ENCODE measurements at regions not wholly inside any gene's neighbourhood (a gene's known extent, or its start where the extent isn't known, plus 50 kb on each side); places are given as distances from the start of the nearest gene placed in this dataset.
"Not testable (repeated sequence)": the region's sequence is repeated elsewhere in the genome, so short reads cannot be mapped to it uniquely, and the experiment has no call there.

GRCh38 chr1:219060798-219061197, 112.9 kb upstream of the LYPLAL1 start:
- Histone ChIP-seq H3K27me3 (no peaks in the 10 kb centered on the region), H3K36me3 (no peaks in the 10 kb centered on the region), H3K4me1 (no peaks in the 10 kb centered on the region), H3K27ac (no peak overlapping the region), H3K4me3 (no peak overlapping the region), H3K9me3 (peaks cover 0 to 3% (median 0%) of the 10 kb centered on the region in 4 donors)
- ATAC-seq (ENCODE audit: low FRiP score in 2 of 2) (no peak), DNase-seq (no peak)
- no peak for TF ChIP-seq CTCF (IDR thresholded peaks at IDR 0.05)
- TF ChIP-seq EP300 (IDR thresholded peaks at IDR 0.05) = no peak
- TF ChIP-seq POLR2A (IDR thresholded peaks at IDR 0.05) = no peak
- no peak for TF ChIP-seq POLR2AphosphoS5 (IDR thresholded peaks at IDR 0.05)
- WGBS, 2 donors = 83 to 91% methylated on average over 5 of the region's 5 CpGs

DNA sequence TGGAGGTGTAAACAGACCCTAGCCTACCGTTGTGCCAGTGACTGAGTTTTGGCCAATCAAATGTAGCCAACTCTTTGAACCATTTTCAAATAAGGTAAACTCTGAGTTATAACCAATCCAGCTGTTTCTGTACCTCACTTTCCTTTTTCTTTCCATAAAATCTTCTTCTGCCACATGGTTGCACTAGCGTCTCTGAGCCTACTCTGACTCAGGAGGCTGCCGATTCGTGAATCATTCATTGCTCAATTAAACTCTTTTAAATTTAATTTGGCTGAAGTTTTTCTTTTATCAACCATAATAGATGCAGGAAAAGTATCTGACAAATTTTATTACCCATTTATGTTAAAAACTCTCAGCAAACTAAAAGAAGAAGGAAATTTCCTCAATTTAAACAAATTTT, 111.5 kb upstream of the LYPLAL1 start:
- no peak for TF ChIP-seq POLR2A (IDR thresholded peaks at IDR 0.05)
- TF ChIP-seq POLR2AphosphoS5 (IDR thresholded peaks at IDR 0.05) = no peak
- no peak for TF ChIP-seq CTCF (IDR thresholded peaks at IDR 0.05)
- no peak for TF ChIP-seq EP300 (IDR thresholded peaks at IDR 0.05)
- Histone ChIP-seq H3K9me3 (no peaks in the 10 kb centered on the region), H3K27me3 (no peaks in the 10 kb centered on the region), H3K4me3 (no peak overlapping the region), H3K36me3 (no peaks in the 10 kb centered on the region), H3K4me1 (peaks cover 0 to 8% (median 4%) of the 10 kb centered on the region in 4 donors), H3K27ac (no peak overlapping the region)
- no peak for ATAC-seq (ENCODE audit: low FRiP score in 2 of 2)
- WGBS, 2 donors = 71 to 97% methylated on average over 4 of the region's 4 CpGs
- DNase-seq = no peak

DNA sequence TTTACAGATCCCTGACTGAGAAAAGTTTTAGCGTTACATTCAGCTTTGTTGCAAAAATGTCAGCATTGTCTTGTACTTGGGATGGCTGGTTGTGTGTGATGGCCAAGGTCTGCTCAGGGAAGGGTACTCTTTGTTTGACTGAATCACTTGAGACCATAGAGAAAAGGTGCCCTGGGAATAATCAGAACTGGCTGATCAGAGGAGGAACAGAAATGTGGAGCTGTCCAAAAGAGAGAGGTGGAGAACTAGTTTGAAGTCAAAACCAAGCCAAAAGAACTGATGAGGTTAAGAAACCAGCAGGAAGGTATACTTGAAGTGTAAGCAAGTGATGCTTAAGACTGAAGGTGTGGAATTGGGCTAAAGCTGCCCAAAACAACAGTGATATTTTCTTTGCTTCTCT, 107.6 kb upstream of the LYPLAL1 start:
- Histone ChIP-seq H3K36me3 (no peaks in the 10 kb centered on the region), H3K4me3 (no peak overlapping the region), H3K27me3 (no peaks in the 10 kb centered on the region), H3K27ac (peak overlapping the region in 1 of 4 donors; percentile 35), H3K9me3 (no peaks in the 10 kb centered on the region), H3K4me1 (peaks cover 0 to 9% (median 4%) of the 10 kb centered on the region in 4 donors)
- DNase-seq = no peak
- ATAC-seq (ENCODE audit: low FRiP score in 2 of 2) = no peak
- TF ChIP-seq POLR2AphosphoS5 (IDR thresholded peaks at IDR 0.05) = no peak
- no peak for TF ChIP-seq POLR2A (IDR thresholded peaks at IDR 0.05)
- no peak for TF ChIP-seq EP300 (IDR thresholded peaks at IDR 0.05)
- TF ChIP-seq CTCF (IDR thresholded peaks at IDR 0.05) = no peak
- WGBS, 2 donors = 94 to 100% methylated on average over 1 of the region's 1 CpG

- Histone ChIP-seq H3K27me3 (no peaks in the 10 kb centered on the region), H3K4me1 (peaks cover 0 to 9% (median 4%) of the 10 kb centered on the region in 4 donors), H3K36me3 (no peaks in the 10 kb centered on the region), H3K27ac (peak overlapping the region in 1 of 4 donors; percentile 35), H3K9me3 (no peaks in the 10 kb centered on the region), H3K4me3 (no peak overlapping the region)
- ATAC-seq (ENCODE audit: low FRiP score in 2 of 2) (peak; percentile 51 to 69), DNase-seq (no peak)
- WGBS, 2 donors = 60 to 64% methylated on average over 1 of the region's 1 CpG
- TF ChIP-seq CTCF (IDR thresholded peaks at IDR 0.05) (peak in 5 of 6 experiments; percentile 22 to 68 (median 57)), EP300 (IDR thresholded peaks at IDR 0.05) (no peak), POLR2AphosphoS5 (IDR thresholded peaks at IDR 0.05) (no peak), POLR2A (IDR thresholded peaks at IDR 0.05) (no peak)
Observed at GRCh38 chr1:219066631-219067349, 106.9 kb upstream of the LYPLAL1 start.

DNA sequence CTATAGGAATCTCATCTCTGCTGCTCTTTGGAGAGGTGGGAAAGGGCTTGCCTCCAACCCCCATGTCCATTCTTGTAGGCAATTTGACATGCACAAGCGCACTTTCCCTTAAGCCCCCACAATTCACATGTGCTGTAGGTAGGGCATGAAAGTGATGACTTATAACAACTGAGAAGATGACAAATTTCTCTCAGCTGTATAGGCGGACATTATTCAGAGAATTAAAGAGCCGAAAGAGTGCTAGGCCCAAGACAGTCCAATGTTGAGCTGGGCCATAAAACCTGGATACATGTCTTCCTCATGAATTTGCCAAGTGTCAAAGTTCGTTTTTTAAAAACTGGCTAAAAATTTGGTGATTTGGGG, 106.3 kb upstream of the LYPLAL1 start:
- TF ChIP-seq POLR2AphosphoS5 (IDR thresholded peaks at IDR 0.05) (no peak), EP300 (IDR thresholded peaks at IDR 0.05) (no peak), POLR2A (IDR thresholded peaks at IDR 0.05) (no peak), CTCF (IDR thresholded peaks at IDR 0.05) (no peak)
- Histone ChIP-seq H3K27me3 (no peaks in the 10 kb centered on the region), H3K4me1 (peaks cover 0 to 9% (median 4%) of the 10 kb centered on the region in 4 donors), H3K27ac (no peak overlapping the region), H3K36me3 (no peaks in the 10 kb centered on the region), H3K9me3 (no peaks in the 10 kb centered on the region), H3K4me3 (no peak overlapping the region)
- 90 to 92% methylated on average over 4 of the region's 4 CpGs for WGBS, 2 donors
- ATAC-seq (ENCODE audit: low FRiP score in 2 of 2) (no peak), DNase-seq (no peak)

DNA sequence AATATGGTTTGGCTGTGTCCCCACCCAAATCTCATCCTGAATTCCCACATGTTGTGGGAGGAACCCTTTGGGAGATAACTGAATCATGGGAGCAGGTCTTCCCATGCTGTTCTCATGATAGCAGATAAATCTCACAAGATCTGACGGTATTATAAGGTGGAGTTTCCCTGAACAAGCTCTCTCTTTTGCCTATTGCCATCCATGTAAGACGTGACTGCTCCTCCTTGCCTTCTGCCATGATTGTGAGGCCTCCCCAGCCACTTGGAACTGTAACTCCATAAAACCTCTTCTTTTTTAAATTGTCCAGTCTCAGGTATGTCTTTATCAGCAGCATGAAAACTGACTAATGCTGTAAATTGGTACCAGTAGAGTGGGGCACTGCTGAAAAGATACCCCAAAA, 103.3 kb upstream of the LYPLAL1 start:
- not testable (repeated sequence) for H3K4me3 ChIP-seq; H3K27ac ChIP-seq; H3K4me1 ChIP-seq; ATAC-seq (ENCODE audit: low FRiP score in 2 of 2); H3K36me3 ChIP-seq; H3K27me3 ChIP-seq; DNase-seq; H3K9me3 ChIP-seq
- 90 to 94% methylated on average over 2 of the region's 2 CpGs for WGBS, 2 donors

All from upper lobe of left lung (tissue), 6 donors.